MM.1S (cell line): ENCODE measurements at regions not wholly inside any gene's neighbourhood (a gene's known extent, or its start where the extent isn't known, plus 50 kb on each side); places are given as distances from the start of the nearest gene placed in this dataset.

ENCODE experiments used
- CTCF ChIP-seq: fragments of 300-600 bp; sonication (generic); IDR thresholded peaks from 2 replicates; pipeline ENCODE4 v1.5.1; 2016; ENCODE audit warnings: antibody characterized with exemption, low read length, mixed read lengths
- EZH2 ChIP-seq: fragments of 300-600 bp; sonication (generic); optimal IDR thresholded peaks from 2 replicates; pipeline ENCODE3; 2017; ENCODE audit warnings: low read depth, mild to moderate bottlenecking, antibody characterized with exemption, low read length, mixed read lengths

- TF ChIP-seq EZH2, result no peak
- TF ChIP-seq CTCF, result no peak
These were observed 276.3 kb upstream of the MCTP2 start for GRCh38 chr15:93954985-93955571.
